PC-3 (cell line): ENCODE measurements at regions not wholly inside any gene's neighbourhood (a gene's known extent, or its start where the extent isn't known, plus 50 kb on each side); places are given as distances from the start of the nearest gene placed in this dataset.

Experiments
- ATAC-seq: fragments of 200-7000 bp; cut with Tn5 transposase; 2 replicates; pipeline ENCODE4 v1.9.1; 2020; ENCODE audit warnings: mild to moderate bottlenecking, moderate library complexity
- BruUV-seq: library from RNA; stranded (reverse); fragments of 400-500 nt; replicated peaks from 2 replicates; lab custom pipeline; 2021; lab: Mats Ljungman, UMichigan
- CTCF ChIA-PET: fragments of 300-600 bp; sonication (Branson Sonifier 250); formaldehyde crosslinking; loops from one replicate; lab custom pipeline; 2022; ENCODE audit warnings: antibody characterized with exemption; lab: Charles Lee
- POLR2A ChIA-PET: fragments of 300-600 bp; sonication (Branson Sonifier 250); formaldehyde crosslinking; loops from one replicate; lab custom pipeline; 2022; ENCODE audit warnings: antibody characterized with exemption; ENCODE audit not compliant: unreplicated experiment; lab: Charles Lee
- DNase-seq: peaks from one replicate; pipeline ENCODE4 v3.0.0-alpha.2; 2015
- H2AFZ ChIP-seq: fragments of 300-600 bp; sonication (generic); 2 replicates; pipeline ENCODE4 v1.6.0; 2016; ENCODE audit warnings: antibody characterized with exemption, low read length
- H3F3A ChIP-seq: fragments of 300-600 bp; sonication (generic); one replicate; pipeline ENCODE4 v1.6.0; 2017; ENCODE audit warnings: antibody characterized with exemption, low read length, control low read depth, mild to moderate bottlenecking; ENCODE audit not compliant: unreplicated experiment
- H3K27ac ChIP-seq: fragments of 300-600 bp; sonication (generic); 2 replicates; pipeline ENCODE4 v1.5.1; 2016; ENCODE audit warnings: mild to moderate bottlenecking, low read length
- H3K27me3 ChIP-seq: fragments of 300-600 bp; sonication (generic); 2 replicates; pipeline ENCODE4 v1.6.1; 2016; ENCODE audit warnings: low read length, mixed read lengths
- H3K36me3 ChIP-seq: fragments of 300-600 bp; sonication (generic); 2 replicates; pipeline ENCODE4 v1.6.1; 2016; ENCODE audit warnings: low read depth, mixed run types, low read length, mixed read lengths
- H3K4me1 ChIP-seq: fragments of 300-600 bp; sonication (generic); 2 replicates; pipeline ENCODE4 v1.5.1; 2016; ENCODE audit warnings: low read length; ENCODE audit not compliant: insufficient read depth
- H3K4me2 ChIP-seq: fragments of 300-600 bp; sonication (generic); 2 replicates; pipeline ENCODE4 v1.6.0; 2016; ENCODE audit warnings: low read length
- H3K4me3 ChIP-seq: fragments of 300-600 bp; sonication (generic); 2 replicates; pipeline ENCODE4 v1.5.1; 2016; ENCODE audit warnings: mild to moderate bottlenecking, low read length, mixed read lengths
- H3K79me2 ChIP-seq: fragments of 300-600 bp; sonication (generic); 2 replicates; pipeline ENCODE4 v1.6.1; 2017; ENCODE audit warnings: low read length, mixed read lengths
- H3K9ac ChIP-seq: fragments of 300-600 bp; sonication (generic); 2 replicates; pipeline ENCODE4 v1.6.0; 2016; ENCODE audit warnings: mild to moderate bottlenecking, low read length
- H3K9me2 ChIP-seq: fragments of 300-600 bp; sonication (generic); replicated peaks from 2 replicates; pipeline ENCODE4 v1.6.1; 2016; ENCODE audit warnings: mixed run types, low read length, mixed read lengths
- H3K9me3 ChIP-seq: fragments of 300-600 bp; sonication (generic); 2 replicates; pipeline ENCODE4 v1.6.1; 2016; ENCODE audit warnings: low read length, mixed read lengths
- H4K20me1 ChIP-seq: fragments of 300-600 bp; sonication (generic); 2 replicates; pipeline ENCODE4 v1.6.1; 2016; ENCODE audit warnings: low read length, mixed read lengths
- CTCF ChIP-seq: fragments of 300-600 bp; sonication (generic); conservative IDR thresholded peaks from 2 replicates; pipeline ENCODE4 v1.5.1; 2017; ENCODE audit warnings: antibody characterized with exemption, low read depth, mild to moderate bottlenecking, low read length
- EZH2 ChIP-seq: fragments of 300-600 bp; sonication (generic); IDR thresholded peaks from one replicate; pipeline ENCODE4 v1.6.1; 2017; ENCODE audit warnings: antibody characterized with exemption, mild to moderate bottlenecking, low read length; ENCODE audit not compliant: unreplicated experiment
- EZH2phosphoT487 ChIP-seq: fragments of 300-600 bp; sonication (generic); IDR thresholded peaks from 2 replicates; pipeline ENCODE4 v1.6.1; 2018; ENCODE audit warnings: mild to moderate bottlenecking, antibody characterized with exemption, low read length, borderline replicate concordance
- intact Hi-C: fragments of 100-400 bp; cut with micrococcal nuclease; formaldehyde crosslinking; loops from 2 replicates; pipeline ENCODE4 v1.9.0; 2023

- TF ChIP-seq CTCF (no peak), EZH2phosphoT487 (no peak), EZH2 (no peak)
- CTCF ChIA-PET = no interaction called here
Observed at GRCh38 chrX:143306991-143307937, 210.0 kb downstream of the SPANXN3 start.

GRCh38 chrX:143304518-143304917 lies 212.8 kb downstream of the SPANXN3 start:
- no peaks in the 10 kb centered on the region for H3K9me3 ChIP-seq
- DNase-seq (no peak), ATAC-seq (no peak)
- no peak overlapping the region for H3K4me3 ChIP-seq
- H4K20me1 ChIP-seq = no peaks in the 10 kb centered on the region
- no peaks in the 10 kb centered on the region for H3K9me2 ChIP-seq
- no peaks in the 10 kb centered on the region for H3K79me2 ChIP-seq
- intact Hi-C loops = no loop called here
- ChIA-PET POLR2A (no interaction called here), CTCF (no interaction called here)
- H3K36me3 ChIP-seq = no peaks in the 10 kb centered on the region
- no peak overlapping the region for H2AFZ ChIP-seq
- no TSS peak for BruUV-seq
- no peak overlapping the region for H3K4me2 ChIP-seq
- TF ChIP-seq EZH2 (no peak), EZH2phosphoT487 (no peak), CTCF (no peak)
- no peak overlapping the region for H3K9ac ChIP-seq
- H3K4me1 ChIP-seq = no peaks in the 10 kb centered on the region
- H3K27me3 ChIP-seq = no peaks in the 10 kb centered on the region
- no peak overlapping the region for H3K27ac ChIP-seq
- H3F3A ChIP-seq = no peaks in the 10 kb centered on the region

More at GRCh38 chrX:143306991-143307937, 210.0 kb downstream of the SPANXN3 start:
- no peaks in the 10 kb centered on the region for H3K9me2 ChIP-seq
- POLR2A ChIA-PET = no interaction called here
- no peak for ATAC-seq
- no peaks in the 10 kb centered on the region for H3K79me2 ChIP-seq
- no peaks in the 10 kb centered on the region for H3K9me3 ChIP-seq
- no peaks in the 10 kb centered on the region for H3K4me1 ChIP-seq
- no peaks in the 10 kb centered on the region for H4K20me1 ChIP-seq
- no peaks in the 10 kb centered on the region for H3K36me3 ChIP-seq
- H3K4me3 ChIP-seq = no peak overlapping the region
- no peak overlapping the region for H3K9ac ChIP-seq
- intact Hi-C loops = no loop called here
- no peak for DNase-seq
- no peak overlapping the region for H2AFZ ChIP-seq
- BruUV-seq = no TSS peak
- no peaks in the 10 kb centered on the region for H3F3A ChIP-seq
- no peak overlapping the region for H3K27ac ChIP-seq
- H3K27me3 ChIP-seq = no peaks in the 10 kb centered on the region
- no peak overlapping the region for H3K4me2 ChIP-seq

DNA sequence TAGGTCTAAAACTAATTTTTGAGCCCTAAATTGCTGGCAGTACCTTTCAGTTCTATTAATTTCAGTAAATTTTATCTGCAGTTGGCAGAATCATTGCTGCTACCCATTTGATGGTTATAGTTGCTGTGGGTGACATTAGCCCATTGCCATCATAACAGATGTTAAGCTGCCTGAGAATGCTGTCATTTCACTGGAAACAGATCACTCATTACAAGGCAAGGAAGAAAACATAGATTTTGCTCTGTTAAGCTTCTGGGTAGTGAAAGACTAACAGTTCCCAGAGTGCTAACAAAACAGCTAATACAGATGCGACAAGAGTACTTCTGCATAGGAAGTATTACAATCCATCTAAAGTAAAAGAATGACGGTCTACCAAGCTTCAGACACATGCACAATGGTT lies 213.2 kb downstream of the SPANXN3 start:
- ATAC-seq (no peak), DNase-seq (no peak)
- Histone ChIP-seq H3K9me2 (no peaks in the 10 kb centered on the region), H3K79me2 (no peaks in the 10 kb centered on the region), H3K27ac (no peak overlapping the region), H3K27me3 (no peaks in the 10 kb centered on the region), H3K4me2 (no peak overlapping the region), H3K9me3 (no peaks in the 10 kb centered on the region), H3K9ac (no peak overlapping the region), H3K36me3 (no peaks in the 10 kb centered on the region), H3K4me3 (no peak overlapping the region), H2AFZ (no peak overlapping the region), H4K20me1 (no peaks in the 10 kb centered on the region), H3F3A (no peaks in the 10 kb centered on the region), H3K4me1 (no peaks in the 10 kb centered on the region)
- ChIA-PET POLR2A (no interaction called here), CTCF (no interaction called here)
- TF ChIP-seq EZH2 (no peak), CTCF (no peak), EZH2phosphoT487 (no peak)
- no TSS peak for BruUV-seq
- intact Hi-C loops = no loop called here
